Activated naive CD4-positive, alpha-beta T cell treated with anti-CD3 and anti-CD28 coated beads, Interleukin-2, amount 50 U/mL, for 16 hours (primary cell): ENCODE measurements at regions not wholly inside any gene's neighbourhood (a gene's known extent, or its start where the extent isn't known, plus 50 kb on each side); places are given as distances from the start of the nearest gene placed in this dataset.

ENCODE experiments used
- DNase-seq: peaks from one replicate; pipeline ENCODE4 v3.0.0-alpha.2; 2020

- no peak for DNase-seq
Measured at GRCh38 chr19:5214902-5215301, 125.7 kb downstream of the PTPRS start.

GRCh38 chr19:5214371-5214770 is 126.2 kb downstream of the PTPRS start:
- DNase-seq, result no peak

GRCh38 chr19:5213667-5214066 is 126.9 kb downstream of the PTPRS start:
- no peak for DNase-seq

- DNase-seq, result no peak
Measured at GRCh38 chr19:5212101-5212500, 128.5 kb downstream of the PTPRS start.

- no peak for DNase-seq
Measured at GRCh38 chr19:5211217-5211822, 129.3 kb downstream of the PTPRS start.

- DNase-seq, result no peak
Measured at GRCh38 chr19:5210556-5210955, 130.1 kb downstream of the PTPRS start.

GRCh38 chr19:5207806-5208205 is 132.8 kb downstream of the PTPRS start:
- no peak for DNase-seq

GRCh38 chr19:5206751-5207075 is 133.9 kb downstream of the PTPRS start:
- no peak for DNase-seq

- DNase-seq, result no peak
Measured at GRCh38 chr19:5205937-5206750, 134.5 kb downstream of the PTPRS start.

GRCh38 chr19:5205381-5205780 is 135.2 kb downstream of the PTPRS start:
- no peak for DNase-seq

- no peak for DNase-seq
Measured at GRCh38 chr19:5204212-5204611, 136.4 kb downstream of the PTPRS start.
